ENCODE measurements at regions not wholly inside any gene's neighbourhood (a gene's known extent, or its start where the extent isn't known, plus 50 kb on each side); places are given as distances from the start of the nearest gene placed in this dataset.

DNA sequence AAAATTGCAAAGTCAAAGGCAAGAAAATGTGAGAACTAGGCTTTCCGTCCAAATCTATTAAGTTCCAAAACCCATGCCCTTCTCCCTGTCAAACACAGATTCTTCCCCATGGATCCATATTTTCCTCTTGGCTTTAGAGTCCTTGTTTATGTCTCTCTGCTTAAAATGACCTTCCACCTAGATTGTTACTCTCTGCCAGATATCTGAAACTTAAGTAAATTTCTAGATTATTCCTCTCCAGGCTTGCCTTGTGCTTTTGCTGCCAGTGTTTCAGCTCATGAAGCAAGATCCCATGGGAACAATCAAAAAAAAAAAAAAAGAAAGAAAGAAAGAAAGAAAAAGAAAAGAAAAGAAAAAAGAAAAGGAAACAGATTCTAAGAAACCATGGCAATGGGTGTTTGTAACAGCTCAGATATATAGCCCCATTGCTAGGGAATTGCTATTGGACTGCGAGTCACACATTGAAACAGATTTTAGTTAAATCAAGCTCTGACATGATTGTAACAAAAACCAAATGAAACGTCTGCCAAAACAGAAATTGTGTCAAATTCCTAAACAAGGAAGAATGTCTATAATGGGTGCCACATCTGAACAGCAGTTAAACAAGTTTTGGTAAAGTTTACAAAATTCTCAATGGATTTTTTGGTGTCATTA lies 660.7 kb upstream of the CNTNAP5 start:
- ChIA-PET POLR2A (no interaction called here), CTCF (no interaction called here)
- H3K27ac Mint-ChIP-seq (ENCODE audit: unreplicated experiment): no peak overlapping the region
- no peak for DNase-seq
- no peaks in the 10 kb centered on the region for H3K9me3 ChIP-seq
- peaks cover 10% of the 10 kb centered on the region for H3K9me3 Mint-ChIP-seq (ENCODE audit: unreplicated experiment)
- TF ChIP-seq, protein P1, sequence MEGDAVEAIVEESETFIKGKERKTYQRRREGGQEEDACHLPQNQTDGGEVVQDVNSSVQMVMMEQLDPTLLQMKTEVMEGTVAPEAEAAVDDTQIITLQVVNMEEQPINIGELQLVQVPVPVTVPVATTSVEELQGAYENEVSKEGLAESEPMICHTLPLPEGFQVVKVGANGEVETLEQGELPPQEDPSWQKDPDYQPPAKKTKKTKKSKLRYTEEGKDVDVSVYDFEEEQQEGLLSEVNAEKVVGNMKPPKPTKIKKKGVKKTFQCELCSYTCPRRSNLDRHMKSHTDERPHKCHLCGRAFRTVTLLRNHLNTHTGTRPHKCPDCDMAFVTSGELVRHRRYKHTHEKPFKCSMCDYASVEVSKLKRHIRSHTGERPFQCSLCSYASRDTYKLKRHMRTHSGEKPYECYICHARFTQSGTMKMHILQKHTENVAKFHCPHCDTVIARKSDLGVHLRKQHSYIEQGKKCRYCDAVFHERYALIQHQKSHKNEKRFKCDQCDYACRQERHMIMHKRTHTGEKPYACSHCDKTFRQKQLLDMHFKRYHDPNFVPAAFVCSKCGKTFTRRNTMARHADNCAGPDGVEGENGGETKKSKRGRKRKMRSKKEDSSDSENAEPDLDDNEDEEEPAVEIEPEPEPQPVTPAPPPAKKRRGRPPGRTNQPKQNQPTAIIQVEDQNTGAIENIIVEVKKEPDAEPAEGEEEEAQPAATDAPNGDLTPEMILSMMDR (IDR thresholded peaks at IDR 0.05; ENCODE audit: insufficient read depth in 1 of 2, low read depth in 1 of 2, low read length in 1 of 2, severe bottlenecking in 1 of 2, unreplicated experiment in 1 of 2): no peak
- H3K36me3 Mint-ChIP-seq (ENCODE audit: insufficient read depth, unreplicated experiment): no peaks in the 10 kb centered on the region
- no peaks in the 10 kb centered on the region for H3K36me3 ChIP-seq (ENCODE audit: control insufficient read depth, insufficient read depth, low read length)
- no peaks in the 10 kb centered on the region for H3K27me3 Mint-ChIP-seq (ENCODE audit: insufficient read depth, unreplicated experiment)
- H3K4me3 ChIP-seq (ENCODE audit: low read depth, low read length): no peak overlapping the region
- no peaks in the 10 kb centered on the region for H3K4me1 Mint-ChIP-seq (ENCODE audit: low read depth, unreplicated experiment)
- H3K4me3 Mint-ChIP-seq (ENCODE audit: unreplicated experiment): no peak overlapping the region
- H3K4me1 ChIP-seq: no peaks in the 10 kb centered on the region
- no TSS peak for BruUV-seq (replicated peaks)
- intact Hi-C loops (cut with micrococcal nuclease; ENCODE audit: unreplicated experiment): no loop called here
- H3K27me3 ChIP-seq (replicated peaks; ENCODE audit: control insufficient read depth, insufficient read depth, low read length): no peaks in the 10 kb centered on the region

DNA sequence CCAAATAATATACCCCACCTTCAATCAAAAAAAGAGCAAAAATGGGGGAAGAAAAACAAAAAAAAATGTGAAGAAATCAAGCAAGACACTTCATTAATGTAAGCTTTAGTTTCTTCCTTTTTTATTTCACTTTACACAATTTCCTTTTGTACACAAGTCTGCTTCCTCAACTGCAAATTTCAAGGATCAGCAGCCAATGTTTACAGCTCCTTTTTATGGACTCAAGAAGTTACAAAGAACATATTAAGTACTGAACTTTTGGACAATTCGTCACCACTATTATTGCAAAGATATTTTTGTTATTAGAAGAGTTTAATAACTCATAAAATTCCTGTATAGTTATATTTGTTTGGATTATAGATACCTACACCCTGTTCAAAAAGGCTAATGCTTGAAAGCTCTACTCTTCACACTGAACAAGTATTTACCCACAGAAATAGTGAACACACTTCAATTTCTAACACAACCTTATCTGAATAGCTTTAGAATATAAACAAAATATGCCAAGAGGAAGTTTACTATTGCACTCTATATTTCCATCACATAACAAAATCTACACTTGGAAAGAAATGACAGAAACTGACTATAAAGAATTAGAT lies 658.7 kb upstream of the CNTNAP5 start:
- H3K9me3 Mint-ChIP-seq (ENCODE audit: unreplicated experiment): no peaks in the 10 kb centered on the region
- no peaks in the 10 kb centered on the region for H3K36me3 ChIP-seq (ENCODE audit: control insufficient read depth, insufficient read depth, low read length)
- CTCF ChIA-PET: no interaction called here
- no peaks in the 10 kb centered on the region for H3K4me1 Mint-ChIP-seq (ENCODE audit: low read depth, unreplicated experiment)
- no peak overlapping the region for H3K4me3 Mint-ChIP-seq (ENCODE audit: unreplicated experiment)
- H3K27me3 ChIP-seq (replicated peaks; ENCODE audit: control insufficient read depth, insufficient read depth, low read length): no peaks in the 10 kb centered on the region
- H3K36me3 Mint-ChIP-seq (ENCODE audit: insufficient read depth, unreplicated experiment): no peaks in the 10 kb centered on the region
- TF ChIP-seq, protein P1 (IDR thresholded peaks at IDR 0.05; ENCODE audit: insufficient read depth in 1 of 2, low read depth in 1 of 2, low read length in 1 of 2, severe bottlenecking in 1 of 2, unreplicated experiment in 1 of 2): no peak
- no peak for DNase-seq
- no peak overlapping the region for H3K27ac Mint-ChIP-seq (ENCODE audit: unreplicated experiment)
- H3K9me3 ChIP-seq: no peaks in the 10 kb centered on the region
- no TSS peak for BruUV-seq (replicated peaks)
- intact Hi-C loops (cut with micrococcal nuclease; ENCODE audit: unreplicated experiment): no loop called here
- H3K27me3 Mint-ChIP-seq (ENCODE audit: insufficient read depth, unreplicated experiment): no peaks in the 10 kb centered on the region
- POLR2A ChIA-PET: no interaction called here
- H3K4me1 ChIP-seq: no peaks in the 10 kb centered on the region
- no peak overlapping the region for H3K4me3 ChIP-seq (ENCODE audit: low read depth, low read length)

DNA sequence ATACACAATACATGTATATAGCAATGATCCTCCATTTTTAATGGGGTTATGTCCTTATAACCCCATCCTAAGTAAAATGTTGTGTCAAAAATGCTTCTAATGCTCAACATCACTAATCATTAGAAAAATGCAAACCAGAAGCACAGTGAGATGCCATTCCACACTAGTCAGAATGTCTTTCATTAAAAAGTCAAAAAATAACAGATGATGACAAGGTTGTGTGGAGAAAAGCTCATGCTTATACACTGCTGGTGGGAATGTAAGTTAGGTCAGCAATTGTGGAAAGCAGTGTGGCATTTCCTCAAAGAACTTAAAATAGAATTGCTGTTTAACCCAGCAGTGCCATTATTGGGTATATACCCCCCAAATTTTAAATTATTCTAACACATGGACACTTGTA lies 654.9 kb upstream of the CNTNAP5 start:
- intact Hi-C loops (cut with micrococcal nuclease; ENCODE audit: unreplicated experiment): no loop called here

More for the DNA sequence above, 654.9 kb upstream of the CNTNAP5 start:
- Histone ChIP-seq H3K36me3 (ENCODE audit: control insufficient read depth, insufficient read depth, low read length) (no peaks in the 10 kb centered on the region), H3K9me3 (no peaks in the 10 kb centered on the region), H3K4me1 (no peaks in the 10 kb centered on the region), H3K4me3 (ENCODE audit: low read depth, low read length) (no peak overlapping the region), H3K27me3 (replicated peaks; ENCODE audit: control insufficient read depth, insufficient read depth, low read length) (no peaks in the 10 kb centered on the region)
- no peaks in the 10 kb centered on the region for H3K36me3 Mint-ChIP-seq (ENCODE audit: insufficient read depth, unreplicated experiment)
- ChIA-PET CTCF (no interaction called here), POLR2A (no interaction called here)
- no TSS peak for BruUV-seq (replicated peaks)
- DNase-seq: no peak
- no peaks in the 10 kb centered on the region for H3K27me3 Mint-ChIP-seq (ENCODE audit: insufficient read depth, unreplicated experiment)
- no peak overlapping the region for H3K27ac Mint-ChIP-seq (ENCODE audit: unreplicated experiment)
- H3K4me1 Mint-ChIP-seq (ENCODE audit: low read depth, unreplicated experiment): no peaks in the 10 kb centered on the region
- TF ChIP-seq, protein P1 (IDR thresholded peaks at IDR 0.05; ENCODE audit: insufficient read depth in 1 of 2, low read depth in 1 of 2, low read length in 1 of 2, severe bottlenecking in 1 of 2, unreplicated experiment in 1 of 2): no peak
- no peaks in the 10 kb centered on the region for H3K9me3 Mint-ChIP-seq (ENCODE audit: unreplicated experiment)
- no peak overlapping the region for H3K4me3 Mint-ChIP-seq (ENCODE audit: unreplicated experiment)

All from Caco-2 (cell line).